ENCODE measurements at regions not wholly inside any gene's neighbourhood (a gene's known extent, or its start where the extent isn't known, plus 50 kb on each side); places are given as distances from the start of the nearest gene placed in this dataset.

DNA sequence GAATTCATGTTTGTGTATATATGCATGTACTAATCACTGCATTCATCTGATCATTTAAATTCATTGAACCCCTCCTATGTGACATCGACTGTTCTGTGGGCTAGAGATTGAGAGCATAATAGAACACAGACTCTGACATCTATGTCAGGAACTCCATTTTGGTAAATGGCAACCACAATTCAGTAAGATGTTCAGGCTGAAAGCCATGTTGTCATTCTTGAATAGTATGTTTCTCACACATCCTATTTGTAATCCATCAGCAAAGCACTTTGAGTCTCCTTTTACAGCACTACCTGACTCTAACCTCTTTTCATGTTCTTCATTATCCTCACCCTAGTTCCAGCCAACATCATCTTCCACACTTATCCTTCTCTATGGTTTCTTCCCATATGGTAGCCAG, 413.8 kb upstream of the MEX3C start:
- Histone ChIP-seq H3K9me3 (ENCODE audit: control insufficient read depth, insufficient read depth, low read length) (no peaks in the 10 kb centered on the region), H3K36me3 (ENCODE audit: insufficient read depth, low read length) (no peaks in the 10 kb centered on the region), H3K9ac (ENCODE audit: low read depth, low read length) (no peak overlapping the region), H3K4me1 (ENCODE audit: insufficient read depth, low read length) (no peaks in the 10 kb centered on the region)

DNA sequence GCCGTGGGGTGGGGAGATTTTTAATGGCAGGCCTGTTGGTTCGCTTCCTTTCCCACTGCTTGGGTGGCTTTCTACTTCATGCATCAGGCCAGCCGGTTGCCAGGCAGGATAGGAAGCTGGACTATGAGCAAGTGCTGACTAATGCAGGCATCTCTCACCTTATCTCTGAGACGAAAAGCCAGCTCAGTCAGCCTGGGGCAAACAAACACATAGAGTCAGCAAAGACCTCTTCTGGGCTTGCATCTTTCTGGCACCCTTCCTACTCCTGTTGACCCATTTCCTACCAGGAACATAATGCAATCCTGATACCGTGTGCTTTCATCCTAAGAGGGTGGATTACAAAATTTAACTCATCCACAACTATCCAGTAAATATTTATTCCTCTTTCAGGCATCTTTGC, 416.6 kb upstream of the MEX3C start:
- Histone ChIP-seq H3K9ac (ENCODE audit: low read depth, low read length) (no peak overlapping the region), H3K36me3 (ENCODE audit: insufficient read depth, low read length) (no peaks in the 10 kb centered on the region), H3K4me1 (ENCODE audit: insufficient read depth, low read length) (no peaks in the 10 kb centered on the region), H3K9me3 (ENCODE audit: control insufficient read depth, insufficient read depth, low read length) (no peaks in the 10 kb centered on the region)

DNA sequence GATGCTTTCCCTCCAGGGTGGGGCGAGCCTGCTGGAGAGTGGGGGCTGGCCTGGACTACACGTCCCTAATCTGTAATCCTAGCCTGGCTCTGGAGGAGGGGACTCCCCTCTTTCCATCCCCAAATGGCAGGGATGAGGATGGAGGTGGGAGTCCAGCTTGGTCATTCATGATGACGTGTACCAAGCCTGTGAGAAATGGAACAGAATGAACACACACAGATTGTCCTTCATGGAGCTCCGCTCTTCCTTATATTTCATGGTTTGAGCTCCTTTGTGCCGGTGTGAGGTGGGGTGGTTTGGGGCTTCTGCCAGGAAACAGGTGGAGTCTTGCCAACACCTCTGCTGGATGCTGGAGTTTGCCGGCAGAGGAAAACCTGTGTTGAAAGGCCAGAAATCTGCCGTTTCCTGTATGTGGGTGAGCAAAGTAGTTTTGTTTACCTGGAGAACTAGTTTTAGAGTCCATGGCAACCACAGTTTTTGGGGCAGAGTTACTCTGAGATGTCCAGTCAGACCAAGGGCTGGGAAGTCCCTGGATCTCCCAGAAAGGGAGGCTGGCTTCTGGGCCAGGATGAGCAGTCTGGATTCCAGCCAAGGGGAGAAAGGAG, 417.6 kb upstream of the MEX3C start:
- Histone ChIP-seq H3K4me1 (ENCODE audit: insufficient read depth, low read length) (no peaks in the 10 kb centered on the region), H3K9ac (ENCODE audit: low read depth, low read length) (no peak overlapping the region), H3K36me3 (ENCODE audit: insufficient read depth, low read length) (no peaks in the 10 kb centered on the region), H3K9me3 (ENCODE audit: control insufficient read depth, insufficient read depth, low read length) (no peaks in the 10 kb centered on the region)

GRCh38 chr18:51617167-51617566, 419.7 kb upstream of the MEX3C start:
- Histone ChIP-seq H3K4me1 (ENCODE audit: insufficient read depth, low read length) (peaks cover 6% of the 10 kb centered on the region), H3K9me3 (ENCODE audit: control insufficient read depth, insufficient read depth, low read length) (no peaks in the 10 kb centered on the region), H3K9ac (ENCODE audit: low read depth, low read length) (no peak overlapping the region), H3K36me3 (ENCODE audit: insufficient read depth, low read length) (no peaks in the 10 kb centered on the region)

- Histone ChIP-seq H3K36me3 (ENCODE audit: insufficient read depth, low read length) (no peaks in the 10 kb centered on the region), H3K4me1 (ENCODE audit: insufficient read depth, low read length) (peaks cover 6% of the 10 kb centered on the region), H3K9ac (ENCODE audit: low read depth, low read length) (no peak overlapping the region), H3K9me3 (ENCODE audit: control insufficient read depth, insufficient read depth, low read length) (no peaks in the 10 kb centered on the region)
Measured at GRCh38 chr18:51617572-51618260, 420.2 kb upstream of the MEX3C start.

DNA sequence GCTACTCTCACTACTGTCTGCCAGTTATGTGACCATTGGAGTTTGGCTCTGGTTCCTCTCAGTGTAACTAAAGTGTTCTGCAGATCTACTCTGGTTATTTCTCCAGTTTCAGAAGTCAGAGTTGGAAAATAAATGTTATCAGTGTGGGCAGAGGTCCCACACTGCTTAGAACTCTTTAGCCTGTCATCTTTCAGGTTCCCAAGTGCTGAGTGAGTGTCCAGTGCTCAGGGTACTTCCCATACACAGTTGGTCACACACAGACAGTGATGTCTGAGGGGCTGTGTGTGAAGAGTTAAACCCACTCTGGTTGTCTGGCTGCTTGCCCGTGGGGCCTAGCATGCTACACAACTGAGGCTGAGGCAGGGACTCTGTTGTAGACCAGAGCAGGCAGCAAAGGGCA, 421.8 kb upstream of the MEX3C start:
- H3K9ac ChIP-seq (ENCODE audit: low read depth, low read length) = no peak overlapping the region
- H3K9me3 ChIP-seq (ENCODE audit: control insufficient read depth, insufficient read depth, low read length) = no peaks in the 10 kb centered on the region
- H3K4me1 ChIP-seq (ENCODE audit: insufficient read depth, low read length) = peaks cover 6% of the 10 kb centered on the region
- no peaks in the 10 kb centered on the region for H3K36me3 ChIP-seq (ENCODE audit: insufficient read depth, low read length)

- no peaks in the 10 kb centered on the region for H3K36me3 ChIP-seq (ENCODE audit: insufficient read depth, low read length)
- peak overlapping the region; percentile 14; the same call in 1 of the 2 replicates for H3K9ac ChIP-seq (ENCODE audit: low read depth, low read length)
- H3K9me3 ChIP-seq (ENCODE audit: control insufficient read depth, insufficient read depth, low read length) = no peaks in the 10 kb centered on the region
- H3K4me1 ChIP-seq (ENCODE audit: insufficient read depth, low read length) = peaks cover 6% of the 10 kb centered on the region
Measured at GRCh38 chr18:51621113-51621863, 423.8 kb upstream of the MEX3C start.

GRCh38 chr18:51621864-51622160, 424.3 kb upstream of the MEX3C start:
- Histone ChIP-seq H3K9ac (ENCODE audit: low read depth, low read length) (peak overlapping the region; percentile 14; the same call in 1 of the 2 replicates), H3K36me3 (ENCODE audit: insufficient read depth, low read length) (no peaks in the 10 kb centered on the region), H3K9me3 (ENCODE audit: control insufficient read depth, insufficient read depth, low read length) (no peaks in the 10 kb centered on the region), H3K4me1 (ENCODE audit: insufficient read depth, low read length) (peaks cover 6% of the 10 kb centered on the region)

DNA sequence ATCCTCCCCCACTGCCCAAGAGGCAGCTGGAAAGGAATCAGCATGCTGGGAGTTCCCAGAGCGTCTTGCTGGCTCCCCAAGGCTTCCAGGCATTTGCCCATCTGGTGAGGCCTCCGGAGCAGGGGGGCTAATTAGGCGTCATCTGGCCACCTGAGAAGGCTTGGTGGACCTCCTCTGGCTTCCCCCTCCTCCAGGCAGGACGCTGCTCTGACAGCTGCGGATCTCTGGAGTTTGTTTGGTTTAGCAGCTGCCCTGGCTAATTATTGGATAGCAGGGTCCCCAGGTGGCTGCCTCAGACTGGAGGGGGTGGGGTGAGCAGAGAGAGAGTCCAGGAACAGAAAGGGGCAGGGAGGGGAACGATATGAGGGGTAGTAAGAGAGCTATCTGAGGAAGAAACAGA, 425.2 kb upstream of the MEX3C start:
- H3K36me3 ChIP-seq (ENCODE audit: insufficient read depth, low read length) = no peaks in the 10 kb centered on the region
- H3K9me3 ChIP-seq (ENCODE audit: control insufficient read depth, insufficient read depth, low read length) = no peaks in the 10 kb centered on the region
- H3K4me1 ChIP-seq (ENCODE audit: insufficient read depth, low read length) = peaks cover 6% of the 10 kb centered on the region
- H3K9ac ChIP-seq (ENCODE audit: low read depth, low read length) = no peak overlapping the region

- Histone ChIP-seq H3K36me3 (ENCODE audit: insufficient read depth, low read length) (no peaks in the 10 kb centered on the region), H3K9me3 (ENCODE audit: control insufficient read depth, insufficient read depth, low read length) (no peaks in the 10 kb centered on the region), H3K9ac (ENCODE audit: low read depth, low read length) (no peak overlapping the region), H3K4me1 (ENCODE audit: insufficient read depth, low read length) (peaks cover 6% of the 10 kb centered on the region)
Measured at GRCh38 chr18:51623653-51624052, 426.2 kb upstream of the MEX3C start.

DNA sequence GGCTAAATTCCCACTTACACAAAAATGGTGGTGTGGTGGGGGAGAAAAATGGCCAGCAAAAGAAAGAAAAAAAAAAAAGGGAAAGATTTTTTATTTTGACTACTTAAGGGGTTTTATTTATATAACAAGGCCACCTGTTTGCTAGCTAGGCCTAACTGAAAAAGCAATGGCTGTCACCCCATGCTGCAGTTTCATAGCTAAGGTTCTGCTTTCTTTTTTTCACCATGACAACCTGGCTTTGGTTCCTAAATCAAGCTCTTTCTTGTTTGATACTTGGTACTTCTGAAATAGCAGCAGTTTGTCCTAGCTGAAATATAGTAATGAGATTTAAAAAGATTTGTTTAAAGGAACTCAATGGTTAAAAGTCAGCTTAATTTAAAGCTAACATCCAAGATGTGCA, 433.2 kb upstream of the MEX3C start:
- peaks cover 18% of the 10 kb centered on the region for H3K9me3 ChIP-seq (ENCODE audit: control insufficient read depth, insufficient read depth, low read length)
- no peaks in the 10 kb centered on the region for H3K36me3 ChIP-seq (ENCODE audit: insufficient read depth, low read length)
- no peak overlapping the region for H3K9ac ChIP-seq (ENCODE audit: low read depth, low read length)
- H3K4me1 ChIP-seq (ENCODE audit: insufficient read depth, low read length) = no peaks in the 10 kb centered on the region

DNA sequence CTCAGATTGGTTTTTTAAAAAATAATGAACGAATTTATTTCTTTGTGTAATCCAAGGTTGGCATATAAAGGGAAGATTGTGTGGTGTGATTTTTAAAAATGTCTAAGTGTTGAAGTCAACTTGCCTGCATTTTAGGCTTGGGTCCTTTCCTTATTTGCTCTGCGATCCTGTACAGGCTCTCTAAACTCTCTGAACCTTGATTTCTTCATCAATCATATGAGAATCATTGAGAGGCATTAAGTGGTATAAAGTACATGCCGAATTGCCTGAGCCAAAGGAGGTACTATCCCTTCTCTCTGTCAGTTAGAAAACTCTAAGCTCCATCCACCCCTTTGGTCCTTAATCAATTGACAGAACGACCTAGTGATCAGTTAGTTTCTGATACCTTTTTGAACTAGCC, 440.4 kb upstream of the MEX3C start:
- H3K36me3 ChIP-seq (ENCODE audit: insufficient read depth, low read length) = no peaks in the 10 kb centered on the region; the same call in 1 of the 2 replicates
- H3K4me1 ChIP-seq (ENCODE audit: insufficient read depth, low read length) = no peaks in the 10 kb centered on the region
- no peak overlapping the region for H3K9ac ChIP-seq (ENCODE audit: low read depth, low read length)
- peaks cover 16% of the 10 kb centered on the region for H3K9me3 ChIP-seq (ENCODE audit: control insufficient read depth, insufficient read depth, low read length)

- Histone ChIP-seq H3K4me1 (ENCODE audit: insufficient read depth, low read length) (no peaks in the 10 kb centered on the region), H3K36me3 (ENCODE audit: insufficient read depth, low read length) (no peaks in the 10 kb centered on the region; the same call in 1 of the 2 replicates), H3K9ac (ENCODE audit: low read depth, low read length) (no peak overlapping the region), H3K9me3 (ENCODE audit: control insufficient read depth, insufficient read depth, low read length) (peaks cover 10% of the 10 kb centered on the region; the same call in 1 of the 2 replicates)
Measured at GRCh38 chr18:51639541-51639940, 442.1 kb upstream of the MEX3C start.

DNA sequence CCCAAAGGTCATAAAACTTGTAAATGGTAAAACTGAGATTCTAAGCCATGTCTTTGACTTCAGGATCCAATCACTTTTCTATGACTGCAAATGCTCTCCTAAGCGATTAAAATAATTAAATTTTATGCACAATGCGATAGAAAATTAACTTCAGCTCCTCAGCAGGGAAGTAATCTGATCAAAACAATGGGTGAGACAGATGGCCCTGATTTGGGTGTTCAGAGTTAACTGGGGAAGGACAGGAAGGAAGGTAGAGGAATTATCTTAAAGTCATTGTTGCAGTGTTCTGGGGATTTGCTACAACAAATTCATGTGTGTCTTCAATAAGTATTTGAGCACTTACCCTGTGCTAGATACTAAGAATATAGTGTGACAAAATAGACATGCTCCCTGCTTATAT, 446.0 kb upstream of the MEX3C start:
- Histone ChIP-seq H3K9me3 (ENCODE audit: control insufficient read depth, insufficient read depth, low read length) (no peaks in the 10 kb centered on the region; the same call in 1 of the 2 replicates), H3K4me1 (ENCODE audit: insufficient read depth, low read length) (no peaks in the 10 kb centered on the region), H3K9ac (ENCODE audit: low read depth, low read length) (no peak overlapping the region), H3K36me3 (ENCODE audit: insufficient read depth, low read length) (no peaks in the 10 kb centered on the region)

GRCh38 chr18:51645607-51646006, 448.1 kb upstream of the MEX3C start:
- no peaks in the 10 kb centered on the region for H3K4me1 ChIP-seq (ENCODE audit: insufficient read depth, low read length)
- no peaks in the 10 kb centered on the region for H3K9me3 ChIP-seq (ENCODE audit: control insufficient read depth, insufficient read depth, low read length)
- H3K36me3 ChIP-seq (ENCODE audit: insufficient read depth, low read length) = no peaks in the 10 kb centered on the region
- H3K9ac ChIP-seq (ENCODE audit: low read depth, low read length) = no peak overlapping the region

Measured in ES-I3 (cell line).